ENCODE measurements at regions not wholly inside any gene's neighbourhood (a gene's known extent, or its start where the extent isn't known, plus 50 kb on each side); places are given as distances from the start of the nearest gene placed in this dataset.

GRCh38 chrX:148371291-148371690, 129.1 kb upstream of the AFF2 start:
- no peak for ATAC-seq
- Histone ChIP-seq H3K4me3 (no peak overlapping the region), H3K4me1 (no peaks in the 10 kb centered on the region), H3K27me3 (no peaks in the 10 kb centered on the region), H3K9me3 (no peaks in the 10 kb centered on the region), H3K27ac (no peak overlapping the region), H3K36me3 (no peaks in the 10 kb centered on the region)
- no peak for TF ChIP-seq CTCF (IDR thresholded peaks at IDR 0.05)
- intact Hi-C loops (cut with DNase I): no loop called here
- DNase-seq: no peak

GRCh38 chrX:148372925-148373324, 127.5 kb upstream of the AFF2 start:
- no peaks in the 10 kb centered on the region for H3K4me1 ChIP-seq
- no peaks in the 10 kb centered on the region for H3K27me3 ChIP-seq
- H3K36me3 ChIP-seq: no peaks in the 10 kb centered on the region
- intact Hi-C loops (cut with DNase I): no loop called here
- ATAC-seq (no peak), DNase-seq (no peak)
- no peak overlapping the region for H3K27ac ChIP-seq
- H3K9me3 ChIP-seq: no peaks in the 10 kb centered on the region
- TF ChIP-seq CTCF (IDR thresholded peaks at IDR 0.05): no peak
- no peak overlapping the region for H3K4me3 ChIP-seq

GRCh38 chrX:148376342-148376741, 124.1 kb upstream of the AFF2 start:
- Histone ChIP-seq H3K4me1 (no peaks in the 10 kb centered on the region), H3K9me3 (no peaks in the 10 kb centered on the region), H3K4me3 (no peak overlapping the region), H3K36me3 (no peaks in the 10 kb centered on the region), H3K27me3 (no peaks in the 10 kb centered on the region), H3K27ac (no peak overlapping the region)
- no peak for TF ChIP-seq CTCF (IDR thresholded peaks at IDR 0.05)
- DNase-seq (no peak), ATAC-seq (no peak)
- intact Hi-C loops (cut with DNase I): no loop called here

GRCh38 chrX:148380107-148380506, 120.3 kb upstream of the AFF2 start:
- no peak for ATAC-seq
- Histone ChIP-seq H3K9me3 (no peaks in the 10 kb centered on the region), H3K27me3 (no peaks in the 10 kb centered on the region), H3K36me3 (no peaks in the 10 kb centered on the region), H3K27ac (no peak overlapping the region), H3K4me1 (no peaks in the 10 kb centered on the region), H3K4me3 (no peak overlapping the region)
- no peak for DNase-seq
- TF ChIP-seq CTCF (IDR thresholded peaks at IDR 0.05): no peak
- intact Hi-C loops (cut with DNase I): no loop called here

- ATAC-seq: peak; percentile 70
- peak overlapping the region; percentile 24 for H3K27ac ChIP-seq
Measured at GRCh38 chrX:148380650-148381561, 119.5 kb upstream of the AFF2 start.

More at GRCh38 chrX:148380650-148381561, 119.5 kb upstream of the AFF2 start:
- TF ChIP-seq CTCF (IDR thresholded peaks at IDR 0.05): no peak
- no peaks in the 10 kb centered on the region for H3K36me3 ChIP-seq
- H3K9me3 ChIP-seq: no peaks in the 10 kb centered on the region
- H3K4me1 ChIP-seq: no peaks in the 10 kb centered on the region
- H3K27me3 ChIP-seq: no peaks in the 10 kb centered on the region
- no peak overlapping the region for H3K4me3 ChIP-seq
- intact Hi-C loops (cut with DNase I): no loop called here
- no peak for DNase-seq

All from upper lobe of right lung (tissue), 1 donor.